ENCODE measurements at regions not wholly inside any gene's neighbourhood (a gene's known extent, or its start where the extent isn't known, plus 50 kb on each side); places are given as distances from the start of the nearest gene placed in this dataset.
A peak's percentile ranks its signal among the peaks of the same experiment; 100 is the strongest.

- H3K4me3 ChIP-seq (ENCODE audit: low read depth, low read length), result no peak overlapping the region
- DNase-seq (ENCODE audit: low read depth), result no peak
- TF ChIP-seq, protein P1, sequence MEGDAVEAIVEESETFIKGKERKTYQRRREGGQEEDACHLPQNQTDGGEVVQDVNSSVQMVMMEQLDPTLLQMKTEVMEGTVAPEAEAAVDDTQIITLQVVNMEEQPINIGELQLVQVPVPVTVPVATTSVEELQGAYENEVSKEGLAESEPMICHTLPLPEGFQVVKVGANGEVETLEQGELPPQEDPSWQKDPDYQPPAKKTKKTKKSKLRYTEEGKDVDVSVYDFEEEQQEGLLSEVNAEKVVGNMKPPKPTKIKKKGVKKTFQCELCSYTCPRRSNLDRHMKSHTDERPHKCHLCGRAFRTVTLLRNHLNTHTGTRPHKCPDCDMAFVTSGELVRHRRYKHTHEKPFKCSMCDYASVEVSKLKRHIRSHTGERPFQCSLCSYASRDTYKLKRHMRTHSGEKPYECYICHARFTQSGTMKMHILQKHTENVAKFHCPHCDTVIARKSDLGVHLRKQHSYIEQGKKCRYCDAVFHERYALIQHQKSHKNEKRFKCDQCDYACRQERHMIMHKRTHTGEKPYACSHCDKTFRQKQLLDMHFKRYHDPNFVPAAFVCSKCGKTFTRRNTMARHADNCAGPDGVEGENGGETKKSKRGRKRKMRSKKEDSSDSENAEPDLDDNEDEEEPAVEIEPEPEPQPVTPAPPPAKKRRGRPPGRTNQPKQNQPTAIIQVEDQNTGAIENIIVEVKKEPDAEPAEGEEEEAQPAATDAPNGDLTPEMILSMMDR (IDR thresholded peaks at IDR 0.05; ENCODE audit: insufficient read depth, low read length), result no peak
These were observed 859.3 kb upstream of the AMOT start for GRCh38 chrX:113699939-113700338.

DNA sequence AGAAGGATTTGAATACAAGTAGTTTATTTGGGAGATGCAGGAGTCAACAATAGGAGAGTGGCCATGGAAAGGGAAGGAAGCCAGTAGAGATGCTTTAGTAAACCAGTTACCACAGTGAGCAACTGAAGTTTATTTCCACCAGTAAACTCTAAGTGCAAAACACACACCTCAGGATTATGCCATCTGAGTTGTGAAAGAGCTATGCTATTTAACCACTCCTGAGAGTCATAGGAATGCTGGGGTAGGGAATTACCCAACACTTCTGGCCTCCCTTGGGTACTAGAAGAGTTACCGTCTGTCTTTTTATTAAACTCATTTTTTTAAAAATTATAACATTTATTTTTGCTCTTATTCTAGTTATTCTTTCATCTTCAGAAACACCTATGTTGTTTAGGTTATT is 834.6 kb upstream of the AMOT start:
- H3K4me3 ChIP-seq (ENCODE audit: low read depth, low read length), result no peak overlapping the region
- TF ChIP-seq, protein P1 (IDR thresholded peaks at IDR 0.05; ENCODE audit: insufficient read depth, low read length), result no peak
- DNase-seq (ENCODE audit: low read depth), result no peak

DNA sequence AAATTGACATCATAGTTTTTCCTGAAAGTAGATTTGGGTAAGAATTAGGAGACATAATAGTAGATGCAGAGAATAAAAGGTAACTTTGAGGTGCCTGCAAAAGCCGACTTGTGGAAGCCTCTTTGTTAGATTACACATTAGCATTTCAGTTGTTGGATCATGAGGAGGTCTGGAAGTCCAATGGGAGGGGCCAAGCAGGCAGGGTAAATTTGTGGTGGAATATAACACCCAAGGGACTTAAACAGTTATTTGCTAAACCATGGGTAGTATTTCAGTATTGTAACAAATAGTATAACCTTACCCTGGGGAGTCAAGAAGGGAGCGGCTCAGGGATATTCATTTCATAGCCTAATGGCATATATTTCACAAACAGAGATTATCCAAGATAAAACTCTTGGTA is 810.7 kb upstream of the AMOT start:
- H3K4me3 ChIP-seq (ENCODE audit: low read depth, low read length), result no peak overlapping the region
- DNase-seq (ENCODE audit: low read depth), result no peak
- TF ChIP-seq, protein P1 (IDR thresholded peaks at IDR 0.05; ENCODE audit: insufficient read depth, low read length), result no peak

DNA sequence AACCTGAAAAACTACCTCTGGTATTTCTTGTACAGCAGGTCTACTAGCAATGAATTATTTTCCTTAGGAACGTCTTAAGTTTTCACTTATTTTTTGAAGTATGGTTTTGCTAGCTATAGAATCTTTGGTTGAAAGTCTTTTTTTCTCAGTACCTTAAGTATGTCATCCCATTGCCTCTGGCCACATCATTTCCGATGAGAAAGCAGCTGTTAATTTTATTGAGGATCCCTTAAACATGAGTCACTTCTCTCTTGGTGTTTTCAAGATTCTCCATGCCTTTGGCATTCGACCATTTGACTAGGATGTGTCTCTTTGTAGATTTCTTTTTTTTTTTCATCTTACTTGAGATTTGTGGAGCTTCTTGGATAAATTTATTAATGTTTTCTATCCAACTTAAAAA is 803.8 kb upstream of the AMOT start:
- no peak overlapping the region for H3K4me3 ChIP-seq (ENCODE audit: low read depth, low read length)
- TF ChIP-seq, protein P1 (IDR thresholded peaks at IDR 0.05; ENCODE audit: insufficient read depth, low read length), result no peak
- peak; percentile 0 for DNase-seq (ENCODE audit: low read depth)

- H3K4me3 ChIP-seq (ENCODE audit: low read depth, low read length), result no peak overlapping the region
- no peak for DNase-seq (ENCODE audit: low read depth)
- TF ChIP-seq, protein P1 (IDR thresholded peaks at IDR 0.05; ENCODE audit: insufficient read depth, low read length), result no peak
These were observed 793.9 kb upstream of the AMOT start for GRCh38 chrX:113634565-113634964.

DNA sequence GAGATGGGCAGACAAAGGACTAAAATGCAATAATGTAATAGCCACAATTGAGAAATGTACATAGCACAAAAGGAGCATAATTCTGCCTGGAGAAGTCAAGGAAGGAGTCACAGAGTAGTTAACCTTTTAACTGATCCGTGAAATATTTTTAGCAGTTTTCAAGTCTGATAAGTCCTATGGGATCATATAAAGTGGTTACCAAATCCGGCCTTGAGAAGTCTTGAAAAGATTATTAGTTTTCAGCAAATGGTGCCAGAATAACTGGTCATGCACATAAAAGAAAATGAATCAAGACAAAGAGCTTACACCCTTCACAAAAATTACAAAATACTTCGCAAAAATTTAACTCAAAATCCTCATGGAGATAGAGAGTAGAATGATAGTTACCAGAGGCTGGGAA is 788.7 kb upstream of the AMOT start:
- TF ChIP-seq, protein P1 (IDR thresholded peaks at IDR 0.05; ENCODE audit: insufficient read depth, low read length), result no peak
- H3K4me3 ChIP-seq (ENCODE audit: low read depth, low read length), result no peak overlapping the region
- no peak for DNase-seq (ENCODE audit: low read depth)

- no peak overlapping the region for H3K4me3 ChIP-seq (ENCODE audit: low read depth, low read length)
- no peak for DNase-seq (ENCODE audit: low read depth)
- TF ChIP-seq, protein P1 (IDR thresholded peaks at IDR 0.05; ENCODE audit: insufficient read depth, low read length), result no peak
These were observed 753.7 kb upstream of the AMOT start for GRCh38 chrX:113594123-113594841.
